Osteoblast (primary cell): ENCODE measurements at regions not wholly inside any gene's neighbourhood (a gene's known extent, or its start where the extent isn't known, plus 50 kb on each side); places are given as distances from the start of the nearest gene placed in this dataset.

Experiments used
- DNase-seq: peaks from one replicate; pipeline ENCODE4 v3.0.0; 2011; ENCODE audit warnings: low spot score, mixed read lengths; ENCODE audit not compliant: insufficient read length; ENCODE audit errors: missing footprints
- H2AFZ ChIP-seq: 2 replicates; pipeline ENCODE4 v1.6.0; 2011; ENCODE audit warnings: mild to moderate bottlenecking, low read length
- H3K27ac ChIP-seq: 2 replicates; pipeline ENCODE4 v1.5.1; 2011; ENCODE audit warnings: mild to moderate bottlenecking, low read depth, low read length, moderate library complexity
- H3K27me3 ChIP-seq: 2 replicates; pipeline ENCODE4 v1.6.0; 2012; ENCODE audit warnings: mild to moderate bottlenecking, control low read depth, inconsistent platforms, low read length, moderate library complexity; ENCODE audit not compliant: insufficient read depth
- H3K36me3 ChIP-seq: 2 replicates; pipeline ENCODE4 v1.5.1; 2011; ENCODE audit warnings: mild to moderate bottlenecking, low read length, control low read depth, moderate library complexity; ENCODE audit not compliant: insufficient read depth
- H3K4me1 ChIP-seq: 2 replicates; pipeline ENCODE4 v1.5.1; 2011; ENCODE audit warnings: mild to moderate bottlenecking, low read length, control low read depth, moderate library complexity; ENCODE audit not compliant: insufficient read depth
- H3K4me2 ChIP-seq: 2 replicates; pipeline ENCODE4 v1.6.0; 2011; ENCODE audit warnings: mild to moderate bottlenecking, low read length; ENCODE audit not compliant: insufficient read depth
- H3K4me3 ChIP-seq: fragments of 200-600 bp; sonication (generic); 3 replicates; pipeline ENCODE4 v1.5.1; 2012; ENCODE audit warnings: mild to moderate bottlenecking, low read length, inconsistent platforms; ENCODE audit not compliant: insufficient read depth
- H3K79me2 ChIP-seq: 2 replicates; pipeline ENCODE4 v1.6.0; 2012; ENCODE audit warnings: mild to moderate bottlenecking, low read length, control low read depth, inconsistent platforms; ENCODE audit not compliant: insufficient read depth
- H3K9me3 ChIP-seq: 2 replicates; pipeline ENCODE4 v1.5.1; 2011; ENCODE audit warnings: low read depth, low read length, control low read depth
- H4K20me1 ChIP-seq: 2 replicates; pipeline ENCODE4 v1.6.0; 2012; ENCODE audit warnings: mild to moderate bottlenecking, low read length, control low read depth; ENCODE audit not compliant: insufficient read depth
- TF ChIP-seq, protein P1 (sequence below): IDR thresholded peaks from 2 replicates; pipeline ENCODE4 v1.5.1; 2011; ENCODE audit warnings: mild to moderate bottlenecking, low read depth, low read length, moderate library complexity; ENCODE audit errors: extremely low read depth

DNA sequence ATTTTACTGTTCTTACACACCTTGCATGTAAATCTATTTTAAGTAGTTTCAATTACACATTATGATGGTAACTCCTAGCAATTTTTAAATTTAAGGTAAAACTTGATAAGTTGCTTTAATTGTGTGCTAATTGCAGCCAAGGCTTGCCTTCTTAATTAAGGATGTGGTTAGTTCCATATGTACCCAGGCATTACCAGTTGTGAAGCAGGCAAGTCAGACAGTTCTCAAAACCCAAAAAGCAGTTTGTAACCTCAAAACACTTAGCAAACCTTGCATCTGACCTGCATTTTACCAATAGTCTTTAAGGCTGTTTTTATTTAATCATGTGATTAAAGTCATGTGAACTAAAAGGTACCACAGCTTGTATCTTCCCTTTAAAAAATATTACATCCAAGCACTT, 1159.4 kb downstream of the DSC3 start:
- H3K27me3 ChIP-seq: no peaks in the 10 kb centered on the region
- peak; percentile 1 for DNase-seq
- no peak overlapping the region for H3K4me2 ChIP-seq
- TF ChIP-seq, protein P1, sequence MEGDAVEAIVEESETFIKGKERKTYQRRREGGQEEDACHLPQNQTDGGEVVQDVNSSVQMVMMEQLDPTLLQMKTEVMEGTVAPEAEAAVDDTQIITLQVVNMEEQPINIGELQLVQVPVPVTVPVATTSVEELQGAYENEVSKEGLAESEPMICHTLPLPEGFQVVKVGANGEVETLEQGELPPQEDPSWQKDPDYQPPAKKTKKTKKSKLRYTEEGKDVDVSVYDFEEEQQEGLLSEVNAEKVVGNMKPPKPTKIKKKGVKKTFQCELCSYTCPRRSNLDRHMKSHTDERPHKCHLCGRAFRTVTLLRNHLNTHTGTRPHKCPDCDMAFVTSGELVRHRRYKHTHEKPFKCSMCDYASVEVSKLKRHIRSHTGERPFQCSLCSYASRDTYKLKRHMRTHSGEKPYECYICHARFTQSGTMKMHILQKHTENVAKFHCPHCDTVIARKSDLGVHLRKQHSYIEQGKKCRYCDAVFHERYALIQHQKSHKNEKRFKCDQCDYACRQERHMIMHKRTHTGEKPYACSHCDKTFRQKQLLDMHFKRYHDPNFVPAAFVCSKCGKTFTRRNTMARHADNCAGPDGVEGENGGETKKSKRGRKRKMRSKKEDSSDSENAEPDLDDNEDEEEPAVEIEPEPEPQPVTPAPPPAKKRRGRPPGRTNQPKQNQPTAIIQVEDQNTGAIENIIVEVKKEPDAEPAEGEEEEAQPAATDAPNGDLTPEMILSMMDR: no peak
- no peak overlapping the region for H3K27ac ChIP-seq
- H4K20me1 ChIP-seq: no peaks in the 10 kb centered on the region
- H3K9me3 ChIP-seq: no peaks in the 10 kb centered on the region
- H2AFZ ChIP-seq: no peak overlapping the region
- H3K79me2 ChIP-seq: no peaks in the 10 kb centered on the region
- no peaks in the 10 kb centered on the region for H3K4me1 ChIP-seq
- H3K4me3 ChIP-seq: no peak overlapping the region
- H3K36me3 ChIP-seq: no peaks in the 10 kb centered on the region

DNA sequence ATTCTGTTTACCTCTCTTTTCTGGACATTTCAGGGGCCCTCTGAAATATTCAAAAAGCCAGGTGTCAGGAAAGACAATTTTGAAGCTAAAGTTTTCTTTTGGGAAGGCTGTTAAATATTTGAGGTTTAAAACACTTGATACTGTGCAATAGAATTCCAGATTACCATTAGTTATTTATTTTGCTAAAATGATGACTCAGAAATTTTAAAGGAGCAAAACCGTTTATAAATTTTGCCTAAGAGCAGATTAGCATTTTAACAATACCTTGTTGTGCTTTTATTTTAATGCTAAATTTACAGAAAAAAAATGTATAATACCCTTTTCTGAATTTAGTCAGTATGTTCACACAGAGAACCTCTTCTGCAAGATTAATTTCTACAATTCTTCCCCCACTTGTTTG, 1159.9 kb downstream of the DSC3 start:
- no peak for DNase-seq
- Histone ChIP-seq H3K79me2 (no peaks in the 10 kb centered on the region), H4K20me1 (no peaks in the 10 kb centered on the region), H3K36me3 (no peaks in the 10 kb centered on the region), H3K9me3 (no peaks in the 10 kb centered on the region), H3K4me2 (no peak overlapping the region), H3K4me1 (no peaks in the 10 kb centered on the region), H3K27ac (no peak overlapping the region), H3K27me3 (no peaks in the 10 kb centered on the region), H2AFZ (no peak overlapping the region), H3K4me3 (no peak overlapping the region)
- TF ChIP-seq, protein P1: no peak

DNA sequence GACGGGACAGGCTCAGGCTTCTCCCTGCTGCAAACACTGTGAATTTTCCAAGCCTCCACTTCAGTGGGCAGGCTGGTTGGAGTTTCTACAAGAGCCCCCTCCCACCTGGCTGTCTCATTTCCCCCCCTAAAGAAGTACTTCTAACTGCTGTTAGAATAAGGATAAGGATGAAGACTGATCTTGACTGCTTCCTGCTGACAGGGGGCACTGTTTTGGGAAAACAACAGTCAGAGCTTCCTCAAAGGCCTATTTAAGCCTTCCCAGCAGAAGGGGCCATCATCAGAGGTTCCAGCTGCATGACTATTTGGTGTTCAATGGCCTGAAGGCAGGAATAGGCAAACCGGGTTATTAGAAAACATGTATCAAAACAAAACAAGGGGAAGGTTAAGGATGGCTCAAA, 1162.8 kb downstream of the DSC3 start:
- no peak overlapping the region for H3K27ac ChIP-seq
- H3K4me2 ChIP-seq: no peak overlapping the region
- no peak for DNase-seq
- peak overlapping the region; percentile 15 for H2AFZ ChIP-seq
- no peaks in the 10 kb centered on the region for H3K79me2 ChIP-seq
- H3K27me3 ChIP-seq: no peaks in the 10 kb centered on the region
- no peak overlapping the region for H3K4me3 ChIP-seq
- TF ChIP-seq, protein P1: no peak
- H3K36me3 ChIP-seq: no peaks in the 10 kb centered on the region
- H4K20me1 ChIP-seq: no peaks in the 10 kb centered on the region
- no peaks in the 10 kb centered on the region for H3K9me3 ChIP-seq
- H3K4me1 ChIP-seq: no peaks in the 10 kb centered on the region

DNA sequence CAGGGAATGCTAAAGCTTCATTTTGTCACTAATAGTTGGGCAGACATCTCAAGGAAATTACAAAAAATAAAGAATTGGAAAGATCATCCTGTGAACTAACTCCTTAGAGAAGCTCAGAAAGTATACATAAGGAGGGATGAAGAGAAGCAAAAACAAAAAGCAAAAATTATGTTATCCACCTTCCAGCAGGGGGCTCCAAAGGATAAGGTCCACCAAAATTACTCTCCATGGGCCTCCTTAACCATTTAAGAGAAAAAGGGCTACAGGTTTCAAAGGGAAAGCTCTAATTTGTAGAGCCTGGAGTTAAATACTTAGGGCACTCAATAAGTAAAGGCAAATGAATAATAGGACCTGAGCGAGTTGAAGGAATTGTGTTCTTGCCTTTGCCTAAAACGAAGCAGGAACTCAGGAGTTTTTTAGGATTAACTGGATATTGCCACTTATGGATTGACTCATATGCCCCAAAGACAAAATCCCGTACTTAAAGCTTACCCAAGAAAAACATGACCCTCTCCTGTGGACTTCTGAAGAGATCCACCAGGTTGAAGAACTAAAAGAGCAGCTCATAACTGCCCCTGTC, 1167.9 kb downstream of the DSC3 start:
- DNase-seq: no peak
- no peak overlapping the region for H3K27ac ChIP-seq
- no peaks in the 10 kb centered on the region for H4K20me1 ChIP-seq
- no peaks in the 10 kb centered on the region for H3K9me3 ChIP-seq
- TF ChIP-seq, protein P1: peak; percentile 50
- no peak overlapping the region for H3K4me2 ChIP-seq
- no peaks in the 10 kb centered on the region for H3K36me3 ChIP-seq
- no peaks in the 10 kb centered on the region for H3K4me1 ChIP-seq
- H3K4me3 ChIP-seq: no peak overlapping the region
- H3K79me2 ChIP-seq: no peaks in the 10 kb centered on the region
- H3K27me3 ChIP-seq: no peaks in the 10 kb centered on the region
- no peak overlapping the region for H2AFZ ChIP-seq
